Coronary artery (tissue), 2 donors: ENCODE measurements at regions not wholly inside any gene's neighbourhood (a gene's known extent, or its start where the extent isn't known, plus 50 kb on each side); places are given as distances from the start of the nearest gene placed in this dataset.
"Not testable (repeated sequence)": the region's sequence is repeated elsewhere in the genome, so short reads cannot be mapped to it uniquely, and the experiment has no call there.

Source experiments
- DNase-seq: peaks from one replicate; pipeline ENCODE4 v3.0.0-alpha.2; 2017; ENCODE audit warnings: low spot score
- H3K27ac ChIP-seq, 2 donors: fragments of 200-600 bp; sonication (generic); one replicate each; pipeline ENCODE4 v1.5.1; 2016 to 2019
- H3K4me3 ChIP-seq: fragments of 200-600 bp; sonication (generic); 2 replicates; pipeline ENCODE4 v1.5.1; 2016; ENCODE audit warnings: mild to moderate bottlenecking, moderate library complexity
- CTCF ChIP-seq: fragments of 200-600 bp; sonication (generic); IDR thresholded peaks from one replicate; pipeline ENCODE4 v1.5.1; 2019; ENCODE audit warnings: antibody characterized with exemption

DNA sequence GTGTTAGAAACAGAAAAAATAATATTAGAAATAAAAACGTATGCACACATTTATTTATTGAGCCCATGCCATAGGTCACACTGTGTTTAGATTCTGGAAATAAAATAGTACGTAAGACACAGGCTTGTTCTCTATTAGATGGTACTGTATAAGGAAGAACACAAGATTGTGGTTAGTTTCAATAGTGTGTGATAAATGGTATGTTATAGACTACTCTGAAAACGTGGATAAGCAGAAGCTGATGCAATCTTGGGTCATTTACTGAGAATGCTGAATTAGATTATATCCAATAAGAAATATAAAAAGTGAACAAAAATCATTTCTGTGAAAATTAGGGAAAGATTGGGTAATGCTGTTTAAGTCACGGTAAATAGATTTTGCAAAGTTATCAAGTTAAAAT lies 1456.4 kb upstream of the ACO1 start:
- TF ChIP-seq CTCF: no peak
- DNase-seq: no peak
- no peak overlapping the region for H3K4me3 ChIP-seq
- no peak overlapping the region for H3K27ac ChIP-seq

GRCh38 chr9:30932226-30932625 lies 1452.2 kb upstream of the ACO1 start:
- no peak for DNase-seq
- Histone ChIP-seq H3K4me3 (no peak overlapping the region), H3K27ac (no peak overlapping the region)
- no peak for TF ChIP-seq CTCF

DNA sequence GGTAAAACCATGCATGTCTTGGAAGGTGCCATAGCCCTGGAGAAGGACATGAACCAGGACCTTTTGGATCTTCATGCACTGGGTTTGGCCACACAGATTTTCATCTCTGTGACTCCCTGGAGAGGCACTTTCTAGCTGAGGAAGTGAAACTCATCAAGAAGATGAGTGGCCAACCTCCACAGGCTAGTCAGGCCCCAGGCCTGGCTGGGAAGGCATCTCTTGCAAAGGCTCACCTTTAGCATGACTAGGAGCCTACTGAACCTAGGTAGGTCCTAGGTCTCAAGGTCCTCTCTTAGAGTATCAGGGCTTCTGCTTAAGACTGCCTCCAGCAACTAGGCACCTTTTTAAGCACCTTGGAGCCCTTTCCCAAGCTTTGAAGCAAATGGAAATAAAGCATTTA lies 1448.7 kb upstream of the ACO1 start:
- H3K27ac ChIP-seq: no peak overlapping the region
- TF ChIP-seq CTCF: no peak

DNA sequence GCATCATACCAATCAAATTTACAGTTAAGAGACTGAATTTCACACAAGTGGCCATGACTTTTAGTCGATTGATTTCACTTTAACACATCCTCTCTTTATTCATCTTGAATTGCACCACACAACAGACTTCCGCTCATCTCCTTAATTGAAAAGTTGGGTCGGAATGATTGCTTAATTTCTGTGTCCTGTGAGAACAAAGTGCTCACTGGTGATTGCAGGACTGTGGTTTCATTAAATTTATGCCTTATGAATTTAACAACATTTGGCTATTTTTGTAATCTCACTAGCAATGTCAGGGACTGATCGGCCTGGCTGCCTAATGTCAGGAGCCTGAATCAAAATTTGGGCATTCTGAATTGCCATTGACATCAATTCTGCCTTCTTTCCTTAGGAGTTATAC lies 1447.3 kb upstream of the ACO1 start:
- TF ChIP-seq CTCF: no peak

More for the DNA sequence above, 1448.7 kb upstream of the ACO1 start:
- no peak for DNase-seq
- H3K4me3 ChIP-seq: no peak overlapping the region

GRCh38 chr9:30942852-30943251 lies 1441.6 kb upstream of the ACO1 start:
- not testable (repeated sequence) for H3K27ac ChIP-seq, H3K4me3 ChIP-seq, DNase-seq

More for the DNA sequence above, 1447.3 kb upstream of the ACO1 start:
- no peak for DNase-seq
- Histone ChIP-seq H3K4me3 (no peak overlapping the region), H3K27ac (no peak overlapping the region)

DNA sequence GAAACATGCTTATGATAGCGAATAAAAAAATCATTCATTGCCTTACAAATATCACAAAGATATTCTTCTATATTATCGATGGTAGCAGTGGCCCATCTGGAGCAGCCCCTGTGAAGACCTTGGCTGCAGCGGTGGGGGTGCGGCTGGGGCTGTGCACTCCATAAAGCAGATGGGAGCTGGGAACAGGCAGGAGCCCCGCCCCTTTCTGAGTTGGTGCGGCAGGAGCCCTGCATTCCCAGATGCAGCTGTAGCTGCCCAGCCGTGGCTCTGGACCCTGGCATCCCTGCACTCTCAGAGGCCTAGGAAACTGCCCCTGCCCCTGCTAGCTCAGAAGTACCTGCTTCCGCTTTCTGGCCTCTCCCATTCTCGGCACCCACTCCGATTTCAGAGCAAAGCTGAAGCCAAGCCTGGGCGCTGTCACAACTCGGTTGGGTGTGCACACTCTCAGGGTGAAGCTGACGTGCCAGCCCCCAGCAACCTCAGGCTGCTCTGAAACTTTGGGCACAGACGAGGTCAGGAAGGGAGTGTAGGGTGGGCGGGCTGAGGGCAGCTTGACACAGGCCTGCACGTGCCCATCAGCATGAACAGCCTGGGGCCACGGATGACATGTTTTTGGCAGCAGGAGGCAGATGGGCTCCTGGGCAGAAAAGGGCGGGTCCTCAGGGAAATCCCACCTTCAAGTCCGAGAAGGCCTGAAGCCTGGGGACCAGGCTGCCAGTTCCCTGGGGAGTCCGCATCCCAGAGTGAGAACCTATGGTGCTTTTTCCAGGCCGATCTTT lies 1440.8 kb upstream of the ACO1 start:
- no peak for DNase-seq
- Histone ChIP-seq H3K4me3 (no peak overlapping the region), H3K27ac (no peak overlapping the region)
- no peak for TF ChIP-seq CTCF

DNA sequence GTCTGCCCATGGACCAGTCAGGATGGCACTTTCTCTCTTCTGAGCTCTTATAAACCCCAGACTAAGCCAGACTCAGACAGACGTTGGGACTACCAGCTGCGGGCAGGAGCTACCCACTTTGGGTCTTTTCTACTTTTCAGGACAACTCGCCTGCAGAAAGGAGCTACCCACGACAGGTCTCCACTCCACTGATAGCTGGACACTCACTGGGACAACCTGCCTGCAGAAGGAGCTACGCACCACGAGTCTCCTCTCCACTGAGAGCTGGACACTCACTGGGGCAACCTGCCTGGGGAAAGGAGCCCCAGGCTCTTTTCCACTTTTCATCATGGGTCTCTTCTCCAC lies 1440.2 kb upstream of the ACO1 start:
- Histone ChIP-seq H3K27ac (no peak overlapping the region), H3K4me3 (no peak overlapping the region)
- TF ChIP-seq CTCF: no peak
- no peak for DNase-seq
